ENCODE measurements at regions not wholly inside any gene's neighbourhood (a gene's known extent, or its start where the extent isn't known, plus 50 kb on each side); places are given as distances from the start of the nearest gene placed in this dataset.

DNA sequence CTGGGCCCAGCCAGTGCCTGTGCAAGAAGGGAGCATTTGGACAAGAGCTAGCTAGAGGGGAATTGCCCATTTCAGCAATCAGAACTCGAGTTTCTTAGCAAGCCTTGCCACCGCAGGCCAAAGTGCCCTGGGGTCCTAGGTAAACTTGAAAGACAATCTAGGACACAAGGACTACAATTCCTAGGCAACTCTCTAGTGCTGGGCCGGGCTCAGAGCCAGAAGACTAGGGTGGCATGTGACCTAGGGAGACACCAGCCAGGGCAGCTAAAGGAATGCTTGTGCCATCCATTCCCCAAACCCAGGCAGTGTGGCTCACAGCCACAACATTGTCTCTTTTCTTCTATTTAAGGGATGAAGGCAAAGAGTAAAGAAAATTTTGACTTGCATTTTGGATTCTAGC, 205.0 kb downstream of the BMP4 start:
- TF ChIP-seq POLR2A (IDR thresholded peaks at IDR 0.05): no peak
- TF ChIP-seq CTCF (IDR thresholded peaks at IDR 0.05): no peak

All from testis (tissue), 2 donors.